GM18951 (cell line): ENCODE measurements at regions not wholly inside any gene's neighbourhood (a gene's known extent, or its start where the extent isn't known, plus 50 kb on each side); places are given as distances from the start of the nearest gene placed in this dataset.
"Not testable (repeated sequence)": the region's sequence is repeated elsewhere in the genome, so short reads cannot be mapped to it uniquely, and the experiment has no call there.

Source experiments
- POLR2A ChIP-seq: IDR thresholded peaks from 4 replicates; pipeline ENCODE4 v1.6.1; 2011; ENCODE audit warnings: mild to moderate bottlenecking; ENCODE audit not compliant: insufficient read length, insufficient read depth; ENCODE audit errors: extremely low read depth
- in situ Hi-C: fragments of 300-500 bp; cut with MboI; formaldehyde crosslinking; loops from one replicate; pipeline ENCODE4 v1.12.0; 2022; ENCODE audit warnings: low sequenced_read_pairs, mixed read lengths, inconsistent platforms; ENCODE audit not compliant: unreplicated experiment

DNA sequence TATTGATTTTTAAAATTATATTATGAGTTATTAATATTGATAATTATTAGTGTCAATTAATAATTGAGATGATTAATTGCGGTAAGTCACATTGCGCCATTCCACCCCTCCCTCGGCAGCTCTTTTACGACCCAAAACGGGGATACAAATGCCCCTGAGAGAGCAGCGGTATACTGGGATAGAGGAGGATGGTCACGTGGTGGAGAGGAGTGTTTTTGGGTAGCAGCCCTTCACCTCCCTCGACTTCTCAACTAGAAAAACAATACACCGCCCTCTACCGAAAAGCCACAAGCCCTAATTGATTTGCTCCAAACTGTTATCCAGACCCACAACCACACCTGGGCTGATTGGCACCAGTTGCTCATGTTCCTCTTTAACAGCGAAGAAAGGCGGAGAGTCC lies 71.0 kb downstream of the DAPL1 start:
- in situ Hi-C loops, result not testable (repeated sequence)

DNA sequence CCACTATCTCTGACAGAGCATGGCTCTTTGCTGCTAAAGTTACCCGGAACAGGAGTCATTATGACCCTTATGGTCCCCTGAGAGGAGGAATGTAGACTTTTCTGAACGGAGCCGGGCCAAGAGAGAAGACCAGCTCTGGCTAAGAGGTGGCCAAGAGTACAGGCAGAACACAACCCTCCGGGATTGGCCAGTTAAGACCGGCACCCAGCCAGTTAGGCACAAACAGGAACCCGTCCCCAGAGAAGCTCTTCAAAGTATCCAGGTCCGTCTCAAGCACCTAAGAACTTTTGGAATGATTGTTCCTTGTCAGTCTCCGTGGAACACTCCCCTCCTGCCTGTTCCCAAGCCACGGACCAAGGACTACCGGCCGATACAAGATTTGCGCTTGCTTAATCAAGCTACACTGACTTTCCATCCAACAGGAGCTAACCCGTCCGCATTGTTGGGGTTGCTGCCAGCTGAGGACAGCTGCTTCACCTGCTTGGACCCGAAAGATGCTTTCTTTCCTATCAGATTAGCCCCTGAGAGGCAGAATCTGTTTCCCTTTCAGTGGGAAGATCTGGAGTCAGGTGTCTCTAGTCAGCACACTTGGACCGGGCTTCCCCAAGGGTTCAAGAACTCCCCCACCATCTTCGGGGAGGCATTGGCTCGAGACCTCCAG lies 72.5 kb downstream of the DAPL1 start:
- in situ Hi-C loops, result not testable (repeated sequence)

DNA sequence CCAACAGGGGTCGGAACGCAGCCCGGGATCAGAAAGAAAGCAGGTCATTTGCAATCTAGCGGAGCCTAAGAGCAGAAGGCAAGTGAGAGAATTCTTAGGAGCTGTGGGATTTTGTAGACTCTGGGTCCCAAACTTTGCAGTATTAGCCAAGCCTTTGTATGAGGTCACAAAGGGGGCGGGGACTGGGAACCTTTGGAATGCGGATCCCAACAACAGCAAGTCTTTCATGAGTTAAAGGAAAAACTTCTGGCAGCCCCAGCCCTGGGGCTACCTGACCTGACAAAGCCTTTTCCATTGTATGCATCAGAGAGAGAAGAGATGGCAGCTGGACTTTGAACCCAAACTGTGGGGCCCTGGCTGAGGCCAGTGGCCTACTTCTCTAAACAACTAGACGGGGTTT lies 73.3 kb downstream of the DAPL1 start:
- in situ Hi-C loops, result not testable (repeated sequence)

DNA sequence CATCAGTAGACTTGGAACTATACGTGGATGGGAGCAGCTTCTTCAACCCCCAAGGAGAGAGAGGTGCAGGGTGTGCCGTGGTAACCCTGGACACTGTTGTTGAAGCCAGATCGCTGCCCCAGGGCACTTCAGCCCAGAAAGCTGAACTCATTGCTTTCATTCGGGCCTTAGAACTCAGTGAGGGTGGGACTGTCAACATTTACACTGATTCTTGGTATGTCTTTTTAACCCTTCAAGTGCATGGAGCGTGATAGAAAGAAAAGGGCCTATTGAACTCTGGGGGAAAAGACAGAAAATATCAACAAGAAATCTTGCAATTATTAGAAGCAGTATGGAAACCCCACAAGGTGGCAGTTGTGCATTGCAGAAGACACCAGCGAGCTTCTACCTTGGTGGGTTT lies 74.0 kb downstream of the DAPL1 start:
- in situ Hi-C loops, result not testable (repeated sequence)

DNA sequence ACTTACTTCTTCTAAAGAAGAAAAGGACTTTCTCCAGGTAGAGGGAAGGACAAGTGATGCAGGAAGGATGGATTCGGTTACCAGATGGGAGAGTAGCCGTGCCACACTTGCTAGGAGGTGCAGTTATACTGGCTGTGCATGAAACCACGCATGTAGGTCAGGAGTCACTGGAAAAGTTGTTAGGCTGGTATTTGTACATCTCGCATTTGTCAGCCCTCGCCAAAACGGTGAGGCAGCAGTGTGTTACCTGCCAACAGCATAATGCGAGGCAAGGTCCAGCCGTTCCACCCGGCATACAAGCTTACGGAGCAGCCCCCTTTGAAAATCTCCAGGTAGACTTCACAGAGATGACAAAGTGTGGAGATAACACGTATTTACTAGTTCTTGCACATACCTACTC lies 74.5 kb downstream of the DAPL1 start:
- in situ Hi-C loops, result not testable (repeated sequence)

DNA sequence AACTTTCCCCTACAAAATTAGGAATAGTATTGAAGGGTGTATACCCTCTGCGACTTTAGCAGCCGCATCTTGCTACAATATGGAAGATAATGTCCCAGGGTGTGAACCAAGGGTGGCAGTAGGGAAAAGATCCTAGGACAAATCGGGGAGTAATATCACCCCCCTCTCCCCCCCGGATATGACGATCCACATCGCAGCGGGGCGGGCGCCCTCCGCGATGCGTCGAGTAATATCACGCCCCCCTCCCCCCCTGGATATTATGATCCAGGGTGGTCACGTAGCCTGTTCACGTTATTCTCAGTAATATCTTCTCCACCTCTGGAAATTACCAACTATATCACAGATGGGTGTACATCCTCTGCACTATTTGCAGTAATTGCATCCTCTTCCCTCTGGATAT lies 82.9 kb downstream of the DAPL1 start:
- in situ Hi-C loops, result no loop called here
- no peak for TF ChIP-seq POLR2A

DNA sequence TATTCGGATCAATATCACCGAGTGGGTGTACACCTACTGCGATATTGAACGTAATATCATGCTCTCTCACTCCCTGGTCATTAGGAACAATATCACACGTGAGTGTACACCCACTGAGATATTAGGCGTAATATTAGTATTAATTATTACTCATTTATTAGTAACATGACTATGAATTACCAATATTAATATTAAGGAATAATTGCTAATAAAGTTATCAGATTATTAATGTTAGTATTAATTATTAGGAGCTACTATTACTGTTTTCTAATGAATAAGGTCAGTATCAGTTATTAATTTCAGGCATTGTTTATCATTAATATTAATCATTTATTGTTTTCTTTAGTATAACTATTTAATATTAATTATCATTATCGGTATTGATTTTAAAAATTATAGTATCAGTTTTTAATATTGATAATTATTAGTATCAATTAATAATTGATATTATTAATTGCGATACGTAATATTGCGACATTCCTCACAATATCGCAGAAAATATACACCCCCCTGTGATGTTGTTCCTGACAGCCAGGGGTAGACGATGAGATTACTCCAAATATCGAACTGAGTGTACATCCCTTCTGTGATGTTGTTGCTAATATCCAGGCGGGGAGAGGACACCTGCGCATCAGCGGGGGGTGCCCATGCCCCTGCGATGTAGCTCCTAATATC lies 84.2 kb downstream of the DAPL1 start:
- no peak for TF ChIP-seq POLR2A
- in situ Hi-C loops, result no loop called here

DNA sequence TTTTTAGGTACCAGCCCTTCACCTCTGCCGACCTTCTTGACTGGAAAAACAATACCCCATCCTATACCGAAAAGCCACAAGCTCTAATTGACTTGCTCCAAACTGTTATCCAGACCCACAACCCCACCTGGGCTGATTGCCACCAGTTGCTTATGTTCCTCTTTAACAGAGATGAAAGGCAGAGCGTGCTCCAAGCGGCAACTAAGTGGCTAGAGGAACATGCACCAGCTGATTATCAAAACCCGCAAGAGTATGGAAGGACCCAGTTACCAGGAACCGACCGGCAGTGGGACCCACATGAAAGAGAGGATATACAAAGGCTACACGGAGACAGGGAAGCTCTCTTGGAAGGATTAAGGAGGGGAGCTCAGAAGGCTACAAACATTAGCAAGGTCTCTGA lies 86.1 kb upstream of the TANC1 start:
- in situ Hi-C loops, result no loop called here
- no peak for TF ChIP-seq POLR2A

DNA sequence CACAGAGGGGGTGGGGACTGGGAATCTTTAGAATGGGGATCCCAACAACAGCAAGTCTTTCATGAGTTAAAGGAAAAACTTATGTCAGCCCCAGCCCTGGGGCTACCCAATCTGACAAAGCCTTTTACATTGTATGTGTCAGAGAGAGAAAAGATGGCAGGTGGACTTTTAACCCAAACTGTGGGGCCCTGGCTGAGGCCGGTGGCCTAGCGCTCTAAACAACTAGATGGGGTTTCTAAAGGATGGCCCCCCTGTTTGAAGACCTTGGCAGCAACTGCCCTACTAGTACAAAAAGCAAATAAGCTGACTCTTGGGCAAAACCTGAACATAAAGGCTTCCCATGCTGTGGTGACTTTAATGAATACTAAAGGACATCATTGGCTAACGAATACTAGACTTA lies 83.9 kb upstream of the TANC1 start:
- in situ Hi-C loops, result not testable (repeated sequence)

DNA sequence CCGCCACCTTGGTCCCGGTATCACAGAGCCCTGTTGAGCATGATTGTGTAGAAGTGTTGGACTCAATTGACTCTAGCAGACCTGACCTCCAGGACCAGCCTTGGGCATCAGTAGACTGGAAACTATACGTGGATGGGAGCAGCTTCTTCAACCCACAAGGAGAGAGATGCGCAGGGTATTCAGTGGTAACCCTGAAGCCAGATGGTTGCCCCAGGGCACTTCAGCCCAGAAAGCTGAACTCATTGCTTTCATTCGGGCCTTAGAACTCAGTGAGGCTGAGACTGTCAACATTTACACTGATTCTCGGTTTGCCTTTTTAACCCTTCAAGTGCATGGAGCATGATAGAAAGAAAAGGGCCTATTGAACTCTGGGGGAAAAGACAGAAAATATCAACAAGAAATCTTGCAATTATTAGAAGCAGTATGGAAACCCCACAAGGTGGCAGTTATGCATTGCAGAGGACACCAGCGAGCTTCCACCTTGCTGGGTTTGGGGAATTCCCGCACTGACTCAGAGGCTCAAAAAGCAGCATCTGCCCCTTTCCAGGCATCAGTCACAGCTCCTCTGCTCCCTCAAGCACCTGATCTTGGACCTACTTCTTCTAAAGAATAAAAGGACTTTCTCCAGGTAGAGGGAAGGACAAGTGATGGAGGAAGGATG lies 83.3 kb upstream of the TANC1 start:
- in situ Hi-C loops, result not testable (repeated sequence)

DNA sequence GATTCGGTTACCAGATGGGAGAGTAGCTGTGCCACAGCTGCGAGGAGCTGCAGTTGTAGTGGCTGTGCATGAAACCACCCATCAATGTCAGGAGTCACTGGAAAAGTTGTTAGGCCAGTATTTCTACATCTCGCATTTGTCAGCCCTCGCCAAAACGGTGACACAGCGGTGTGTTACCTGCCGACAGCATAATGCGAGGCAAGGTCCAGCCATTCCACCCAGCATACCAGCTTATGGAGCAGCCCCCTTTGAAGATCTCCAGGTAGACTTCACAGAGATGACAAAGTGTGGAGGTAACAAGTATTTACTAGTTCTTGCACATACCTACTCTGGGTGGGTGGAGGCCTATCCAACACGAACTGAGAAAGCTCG lies 82.8 kb upstream of the TANC1 start:
- in situ Hi-C loops, result not testable (repeated sequence)

DNA sequence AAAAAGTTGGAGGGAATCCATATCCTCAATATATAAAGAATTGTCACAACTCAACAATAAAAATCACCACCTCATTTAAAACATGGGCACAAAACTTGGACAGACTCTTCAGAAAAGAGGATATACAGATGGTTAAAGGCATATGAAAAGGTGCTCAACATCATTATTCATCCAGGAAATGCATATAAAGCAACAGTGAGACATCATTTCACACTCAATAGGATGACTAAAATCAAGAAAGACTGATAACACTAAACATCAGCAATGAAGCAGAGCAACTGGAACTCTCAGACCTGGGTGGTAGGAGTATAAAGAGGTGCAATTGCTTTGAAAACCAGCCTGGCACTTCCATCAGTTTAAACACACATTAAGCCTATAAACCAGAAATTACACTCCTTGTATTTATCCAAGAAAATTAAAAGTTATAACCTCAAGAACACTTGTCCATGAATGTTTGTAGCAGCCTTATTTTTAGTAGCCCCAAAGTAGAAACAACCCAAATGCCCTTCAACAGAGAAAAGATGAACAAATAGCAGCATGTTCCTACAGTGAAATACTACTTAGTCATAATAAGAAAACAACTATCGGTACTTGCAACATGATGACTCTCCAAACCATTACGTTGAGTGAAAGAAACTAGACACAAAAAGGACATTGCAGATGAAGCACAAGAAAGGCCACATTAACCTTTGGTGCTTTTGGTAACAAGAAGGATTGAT lies 79.1 kb upstream of the TANC1 start:
- in situ Hi-C loops, result no loop called here
- no peak for TF ChIP-seq POLR2A

DNA sequence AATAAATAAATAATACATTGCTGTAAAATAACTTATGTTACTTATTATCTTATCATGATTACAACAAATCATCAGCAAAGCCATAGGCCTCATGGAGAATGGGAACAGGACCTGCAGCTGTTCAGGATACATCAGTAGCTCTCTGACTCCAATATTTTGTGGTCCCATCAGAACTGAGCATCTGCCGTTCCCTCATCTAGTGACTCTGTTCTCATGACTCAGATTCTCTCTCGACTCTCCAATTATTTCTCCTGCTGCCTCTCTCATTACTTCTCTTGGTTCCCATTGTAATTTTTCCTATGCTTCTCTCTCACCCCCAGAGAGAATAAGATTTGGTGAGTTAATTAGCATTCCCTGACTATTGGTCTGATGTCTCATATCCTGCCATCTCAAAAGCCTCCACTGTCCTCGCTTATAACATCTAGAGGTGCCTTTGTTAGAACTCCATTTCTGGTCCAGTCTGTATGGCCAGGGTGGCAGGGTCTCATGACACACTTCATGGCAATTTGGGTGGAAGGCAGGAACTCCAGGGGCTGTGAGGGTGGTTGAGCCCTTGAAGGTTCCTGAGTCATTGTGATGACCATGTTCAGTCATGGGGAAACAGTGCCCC lies 78.0 kb upstream of the TANC1 start:
- no peak for TF ChIP-seq POLR2A
- in situ Hi-C loops, result no loop called here

DNA sequence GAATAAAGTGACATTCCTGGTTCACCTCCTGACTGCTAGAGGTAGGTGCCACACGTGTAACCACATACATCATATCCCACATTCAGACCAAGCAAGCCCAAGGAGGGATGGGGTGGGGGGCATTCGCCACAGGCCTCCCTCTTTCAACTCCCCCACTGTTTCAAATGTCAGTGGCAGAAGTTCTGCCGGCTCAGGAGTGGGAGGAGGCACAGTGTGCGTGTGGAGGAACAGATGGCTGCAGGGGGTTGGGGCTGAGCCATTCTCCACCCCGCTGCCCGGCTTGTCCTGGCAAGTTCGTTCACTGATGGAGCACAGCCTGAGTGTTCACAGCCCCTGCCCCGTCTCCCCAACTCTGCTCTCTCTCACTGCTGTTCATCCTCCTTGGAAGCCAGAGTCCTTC lies 75.4 kb upstream of the TANC1 start:
- no peak for TF ChIP-seq POLR2A
- in situ Hi-C loops, result no loop called here
